ENCODE measurements at regions not wholly inside any gene's neighbourhood (a gene's known extent, or its start where the extent isn't known, plus 50 kb on each side); places are given as distances from the start of the nearest gene placed in this dataset.

GRCh38 chr3:180743813-180744590 lies 64.7 kb upstream of the CCDC39 start:
- TF ChIP-seq CTCF (IDR thresholded peaks at IDR 0.05): no peak
- no peak for TF ChIP-seq POLR2AphosphoS5 (IDR thresholded peaks at IDR 0.05)
- TF ChIP-seq POLR2A (IDR thresholded peaks at IDR 0.05): no peak
- no peak for TF ChIP-seq EP300 (IDR thresholded peaks at IDR 0.05)

Data from stomach (tissue), 4 donors.